ENCODE measurements at regions not wholly inside any gene's neighbourhood (a gene's known extent, or its start where the extent isn't known, plus 50 kb on each side); places are given as distances from the start of the nearest gene placed in this dataset.

- DNase-seq (ENCODE audit: low read depth) = no peak
Measured at GRCh38 chrX:151476604-151477303, 79.7 kb downstream of the VMA21 start.

DNA sequence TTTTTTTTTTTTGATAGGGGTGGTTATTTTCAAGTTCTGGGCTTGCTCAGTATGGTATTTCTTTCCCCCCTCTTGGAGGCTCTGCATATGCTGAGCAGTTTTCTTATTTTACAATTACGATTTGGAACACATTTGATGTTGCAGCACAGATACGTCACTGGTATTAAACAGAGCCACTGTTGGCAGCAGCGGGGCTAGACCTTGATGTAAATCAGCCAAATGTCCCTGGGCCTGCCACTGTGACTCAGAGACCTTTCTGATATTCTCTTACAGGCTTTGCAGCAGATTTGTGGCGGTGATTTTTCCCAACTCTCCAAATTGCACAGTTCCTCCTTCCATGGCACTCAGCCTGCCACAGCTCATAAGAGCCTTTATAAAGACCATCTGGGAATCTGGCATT is 81.1 kb downstream of the VMA21 start:
- DNase-seq (ENCODE audit: low read depth) = no peak

DNA sequence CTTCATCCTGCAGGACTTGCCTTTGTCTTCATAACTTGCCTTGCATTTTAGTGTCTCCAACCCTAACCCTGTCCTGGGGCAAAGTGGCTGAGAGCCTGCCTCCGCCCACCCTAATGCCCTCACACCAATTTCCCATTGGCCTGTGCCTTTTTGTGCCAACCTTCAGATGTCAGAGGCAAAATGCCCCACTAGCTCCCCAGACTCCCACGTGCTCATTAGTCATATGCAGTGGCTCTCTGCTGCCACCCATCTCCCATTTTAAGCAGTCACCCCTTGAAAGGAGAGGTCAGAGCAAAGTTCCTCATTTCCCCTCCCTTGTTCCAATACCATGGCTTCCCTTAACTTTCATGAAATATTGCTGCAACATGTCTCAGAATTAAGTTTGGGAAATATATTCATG is 74.8 kb upstream of the PASD1 start:
- DNase-seq (ENCODE audit: low read depth) = no peak

- DNase-seq (ENCODE audit: low read depth) = peak; percentile 3
Measured at GRCh38 chrX:151505796-151506195, 57.7 kb upstream of the PASD1 start.

DNA sequence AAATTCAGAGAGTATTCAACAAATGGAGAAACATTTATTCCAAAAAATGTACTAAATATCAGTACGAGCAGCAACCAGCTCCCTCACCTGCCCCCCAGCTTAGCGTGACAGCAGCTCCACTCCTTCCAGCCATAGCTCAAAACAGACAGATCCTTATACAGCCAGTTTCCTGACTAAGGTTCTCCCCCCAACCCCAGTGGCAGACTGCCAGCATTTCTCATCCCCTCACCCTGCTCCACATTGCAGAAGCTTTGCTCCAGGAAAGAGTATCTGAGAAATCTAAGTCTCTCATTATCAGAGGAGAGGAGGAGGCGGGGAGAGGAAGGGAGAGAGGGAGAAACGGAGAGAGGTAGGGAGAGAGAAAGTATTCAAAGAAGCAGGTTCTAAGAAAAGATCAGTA is 53.3 kb upstream of the PASD1 start:
- DNase-seq (ENCODE audit: low read depth) = no peak

GRCh38 chrX:151513472-151513871 is 50.0 kb upstream of the PASD1 start:
- no peak for DNase-seq (ENCODE audit: low read depth)
